GM18507 (cell line): ENCODE measurements at regions not wholly inside any gene's neighbourhood (a gene's known extent, or its start where the extent isn't known, plus 50 kb on each side); places are given as distances from the start of the nearest gene placed in this dataset.
"Not testable (repeated sequence)": the region's sequence is repeated elsewhere in the genome, so short reads cannot be mapped to it uniquely, and the experiment has no call there.

Experiments used
- DNase-seq: peaks from one replicate; pipeline ENCODE4 v3.0.0; 2011; ENCODE audit warnings: low read depth; ENCODE audit not compliant: insufficient read length; ENCODE audit errors: extremely low spot score
- FAIRE-seq: peaks from 2 replicates; lab custom pipeline; 2011; peaks lifted over from hg19 to GRCh38; lab: Jason Lieb, UNC

DNA sequence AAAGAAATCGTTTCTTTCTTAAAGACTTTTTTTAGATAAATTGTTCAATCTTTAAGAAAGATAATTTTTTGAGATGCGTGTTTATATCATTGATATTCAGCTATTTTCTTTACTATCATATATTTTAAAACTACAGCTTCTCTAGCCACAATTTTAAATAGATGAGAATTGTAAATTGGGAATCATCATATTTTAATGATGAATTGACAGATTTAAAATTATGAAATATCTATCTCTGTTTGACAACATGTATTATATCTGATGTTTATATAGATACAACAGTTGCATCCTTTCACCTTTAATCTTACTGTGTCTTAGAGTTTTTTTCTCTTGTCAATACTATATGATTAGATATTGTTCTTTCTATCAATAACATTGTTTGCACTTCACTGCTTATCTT lies 762.3 kb upstream of the GJE1 start:
- DNase-seq (no peak), FAIRE-seq (no peak)

DNA sequence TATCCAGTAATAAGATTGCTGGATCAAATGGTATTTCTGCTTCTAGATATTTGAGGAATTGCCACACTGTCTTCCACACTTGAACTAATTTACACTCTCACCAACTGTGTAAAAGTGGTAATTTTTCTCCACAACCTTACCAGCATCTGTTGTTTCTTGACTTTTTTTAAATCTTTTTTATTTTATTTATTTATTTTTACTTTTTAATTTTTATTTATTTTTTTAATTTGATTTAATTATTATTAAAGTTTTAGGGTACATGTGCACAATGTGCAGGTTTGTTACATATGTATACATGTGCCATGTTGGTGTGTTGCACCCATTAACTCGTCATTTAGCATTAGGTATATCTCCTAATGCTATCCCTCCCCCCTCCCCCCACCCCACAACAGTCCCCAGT lies 765.9 kb upstream of the GJE1 start:
- DNase-seq, FAIRE-seq: not testable (repeated sequence)

DNA sequence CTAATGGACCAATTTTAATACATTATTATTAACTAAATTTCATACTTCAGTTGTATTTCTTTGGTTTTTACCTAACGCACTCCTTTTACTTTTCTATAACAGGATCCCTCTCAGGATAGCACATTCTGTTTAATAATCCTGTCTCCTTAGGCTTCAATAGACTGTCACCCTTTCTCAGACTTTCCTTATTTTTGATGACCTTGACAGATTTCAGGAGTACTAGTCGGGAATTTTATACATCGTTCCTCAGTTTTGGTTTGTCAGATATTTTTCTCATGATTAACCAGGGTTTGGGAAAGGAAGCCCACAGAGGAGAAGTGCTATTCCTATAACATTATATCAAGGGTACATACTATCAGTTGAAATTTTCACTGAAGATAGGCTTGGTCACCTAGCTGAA lies 768.0 kb upstream of the GJE1 start:
- DNase-seq (no peak), FAIRE-seq (no peak)

DNA sequence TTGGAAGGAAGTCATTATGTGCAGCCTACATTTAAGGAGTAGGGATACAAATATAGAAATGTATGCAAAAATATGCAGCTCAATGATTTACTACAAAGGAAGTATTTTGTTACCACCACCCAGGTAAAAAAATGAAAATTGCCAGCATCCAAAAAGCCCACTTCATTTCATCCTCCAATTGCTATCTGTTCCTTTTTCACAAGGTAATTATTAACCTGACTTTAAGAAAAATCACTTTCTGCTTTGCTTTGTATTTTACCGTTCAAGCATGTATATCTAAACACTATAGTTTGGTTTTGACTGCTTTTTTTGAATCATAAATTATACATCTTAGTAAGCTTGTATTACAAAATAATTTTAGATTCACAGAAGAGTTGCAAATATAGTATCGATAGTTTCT lies 768.5 kb upstream of the GJE1 start:
- no peak for DNase-seq
- FAIRE-seq: no peak

DNA sequence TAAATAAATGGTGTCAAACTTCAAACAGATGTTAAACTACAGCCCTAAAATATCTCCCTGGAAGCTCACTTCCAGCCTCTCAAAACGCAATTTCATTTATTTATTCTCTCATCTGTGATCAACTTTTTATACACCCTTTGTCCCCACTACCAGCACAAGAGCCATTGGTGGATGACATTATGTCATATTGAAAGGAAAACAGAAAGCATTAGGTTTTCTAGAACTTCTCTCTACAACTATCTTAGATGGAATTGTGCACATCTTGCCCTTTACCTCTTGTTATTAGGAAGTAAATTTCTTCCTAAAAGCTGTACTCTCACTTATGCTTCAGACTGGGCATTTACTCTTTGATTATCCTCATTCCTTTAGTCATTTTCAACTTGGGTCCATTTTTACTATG lies 771.2 kb upstream of the GJE1 start:
- FAIRE-seq (no peak), DNase-seq (no peak)

DNA sequence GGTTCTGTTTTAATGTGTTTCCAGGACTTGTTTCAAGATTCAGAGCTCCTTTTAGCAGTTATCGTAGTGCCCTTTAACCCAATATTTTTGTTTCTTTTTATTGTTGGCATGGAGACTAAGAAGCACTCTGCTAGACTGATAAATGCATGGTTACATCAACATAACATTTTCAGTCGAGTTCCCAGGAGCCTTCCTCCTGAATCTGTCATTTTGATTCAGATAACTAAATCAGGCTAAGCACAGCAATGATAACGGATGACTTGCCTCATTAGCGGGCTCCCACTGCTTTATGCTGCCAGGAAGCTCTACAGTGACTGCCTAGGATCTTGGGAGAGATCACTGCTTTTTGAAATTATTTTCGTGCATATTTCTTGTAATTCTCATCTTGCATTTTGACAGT lies 772.8 kb upstream of the GJE1 start:
- DNase-seq: no peak
- no peak for FAIRE-seq

DNA sequence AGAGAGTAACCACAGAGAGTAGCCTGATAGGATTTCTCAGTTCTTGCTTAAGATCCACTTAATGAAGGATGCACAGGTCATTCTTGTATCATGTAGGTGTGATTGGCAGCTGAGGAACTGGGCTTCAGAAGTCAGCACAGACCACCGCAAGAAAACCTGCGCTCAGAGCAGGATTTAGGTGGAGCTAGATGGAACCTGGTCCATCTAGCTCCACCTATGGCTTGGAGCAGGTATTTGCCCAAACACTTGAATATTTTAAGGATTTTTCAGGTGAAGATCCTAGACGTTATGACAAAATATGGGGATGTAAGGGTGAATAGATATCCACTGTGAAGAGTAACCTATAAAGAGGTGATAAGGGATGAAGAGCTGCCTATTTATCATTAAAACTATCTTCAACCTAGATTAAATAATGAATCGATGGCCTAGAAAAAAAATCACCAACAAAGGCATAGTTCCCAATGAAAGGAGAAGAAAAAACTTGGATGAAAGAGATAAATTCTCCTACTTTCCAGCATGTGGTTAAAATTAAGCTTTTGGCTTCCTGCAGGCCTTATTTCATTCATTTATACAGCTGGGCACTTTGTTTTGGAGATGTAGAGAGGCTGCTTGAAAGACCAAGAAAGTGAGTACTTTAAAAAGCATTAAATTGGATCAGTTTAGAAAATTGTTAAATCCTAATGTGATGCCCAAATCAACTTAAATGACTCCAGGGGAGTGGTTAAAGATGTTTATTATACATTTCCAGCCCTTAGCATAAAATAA lies 778.4 kb upstream of the GJE1 start:
- FAIRE-seq: no peak
- DNase-seq: no peak

DNA sequence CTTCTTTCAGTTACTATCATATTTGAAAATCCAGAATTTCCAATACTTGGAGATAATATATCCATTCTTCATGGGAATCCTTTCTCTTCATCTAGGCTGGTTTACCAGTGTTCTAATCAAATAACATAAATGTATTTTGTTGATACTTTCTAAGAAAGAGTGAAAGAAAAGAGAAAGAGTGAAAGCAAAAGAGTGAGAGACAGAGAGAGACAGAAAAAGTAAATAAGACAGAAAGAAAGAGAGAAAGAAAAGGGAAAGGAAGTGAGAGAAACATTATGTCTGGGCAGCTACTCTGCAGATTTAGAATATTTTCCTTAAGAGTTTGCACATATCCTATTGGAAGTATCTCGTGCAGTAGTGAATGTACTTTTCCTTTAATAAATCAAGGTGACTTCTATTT lies 781.0 kb upstream of the GJE1 start:
- DNase-seq (no peak), FAIRE-seq (no peak)

DNA sequence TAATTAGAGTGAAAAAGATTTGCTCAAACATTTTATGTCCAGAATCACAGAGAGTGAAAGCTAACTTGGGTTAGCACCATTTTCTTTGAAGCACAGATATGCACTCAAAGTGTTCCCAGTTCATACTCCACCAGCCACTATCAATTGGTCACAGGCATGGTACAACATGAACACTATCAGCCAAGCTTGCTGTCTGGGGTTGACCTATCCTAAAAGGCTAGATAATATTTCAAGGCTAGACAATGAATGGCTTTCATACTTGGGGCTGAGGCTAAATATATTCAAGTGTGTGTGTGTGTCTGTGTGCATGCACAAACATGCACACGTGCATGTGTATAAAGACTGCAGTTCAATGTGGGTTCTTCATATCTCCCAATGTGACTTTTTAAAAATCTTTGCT lies 783.0 kb upstream of the GJE1 start:
- no peak for FAIRE-seq
- no peak for DNase-seq

DNA sequence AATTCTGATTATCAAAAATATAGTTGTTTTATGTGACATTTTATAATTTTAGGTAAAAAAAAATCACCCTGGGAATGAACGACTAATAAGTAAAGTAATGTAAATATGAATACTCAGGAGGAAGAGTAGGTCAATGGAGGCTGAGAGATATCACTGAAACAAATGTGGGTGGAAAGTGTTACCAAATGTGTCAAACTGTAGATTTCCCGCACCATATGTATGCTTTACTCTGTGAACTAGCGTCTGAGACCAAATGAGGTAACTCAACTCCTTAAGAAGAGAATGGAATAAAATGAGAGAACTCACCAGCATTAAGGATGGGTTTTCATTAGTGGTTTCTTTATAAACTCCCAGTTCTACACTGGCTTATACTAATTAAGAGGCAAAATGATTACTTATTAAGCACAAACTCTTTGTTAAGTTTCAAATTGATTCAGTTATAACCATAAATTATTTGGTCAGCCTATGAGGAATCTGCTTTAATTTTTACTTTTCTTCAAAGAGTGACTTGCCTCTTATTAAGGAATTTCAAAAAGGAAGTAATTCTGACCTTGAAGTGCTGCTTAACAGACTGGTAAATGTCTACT lies 784.7 kb upstream of the GJE1 start:
- DNase-seq (no peak), FAIRE-seq (no peak)

DNA sequence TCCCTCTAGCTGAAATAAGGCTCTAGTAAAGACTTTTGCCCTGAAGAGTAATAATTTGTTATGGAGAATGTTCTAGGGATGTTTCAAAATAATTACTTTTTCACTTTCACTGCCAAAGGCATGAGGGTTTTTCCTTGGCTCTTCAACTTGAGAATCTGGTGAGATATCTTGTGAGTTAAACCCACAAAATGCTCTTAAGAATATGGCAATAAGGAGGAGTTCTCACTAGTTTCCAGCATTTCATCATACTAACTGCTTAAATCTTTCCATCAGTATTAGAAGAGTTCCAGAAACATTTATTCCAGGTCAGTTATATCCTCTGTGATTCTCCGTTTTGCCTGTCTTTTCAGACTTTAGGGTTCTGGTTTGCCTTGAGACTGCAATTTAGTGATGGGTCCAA lies 785.6 kb upstream of the GJE1 start:
- FAIRE-seq (no peak), DNase-seq (no peak)

DNA sequence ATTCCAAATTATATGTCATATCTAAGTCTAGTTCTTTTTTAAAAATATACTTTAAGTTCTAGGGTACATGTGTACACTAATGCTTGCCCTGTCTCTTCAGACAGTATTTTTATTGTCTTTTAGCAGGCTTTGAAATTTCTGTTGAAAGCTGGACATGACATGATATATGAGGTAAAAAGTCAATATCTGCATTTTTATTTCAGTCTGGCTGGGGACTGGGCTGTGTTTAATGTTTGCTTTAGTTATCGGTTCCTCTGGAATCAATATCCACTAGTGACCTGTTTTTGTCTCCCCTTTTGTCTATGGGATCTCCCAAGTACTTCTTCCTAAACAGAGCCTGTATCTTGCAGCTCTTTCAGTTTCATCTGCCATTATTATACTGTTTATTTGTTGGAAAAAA lies 786.2 kb upstream of the GJE1 start:
- no peak for DNase-seq
- no peak for FAIRE-seq

DNA sequence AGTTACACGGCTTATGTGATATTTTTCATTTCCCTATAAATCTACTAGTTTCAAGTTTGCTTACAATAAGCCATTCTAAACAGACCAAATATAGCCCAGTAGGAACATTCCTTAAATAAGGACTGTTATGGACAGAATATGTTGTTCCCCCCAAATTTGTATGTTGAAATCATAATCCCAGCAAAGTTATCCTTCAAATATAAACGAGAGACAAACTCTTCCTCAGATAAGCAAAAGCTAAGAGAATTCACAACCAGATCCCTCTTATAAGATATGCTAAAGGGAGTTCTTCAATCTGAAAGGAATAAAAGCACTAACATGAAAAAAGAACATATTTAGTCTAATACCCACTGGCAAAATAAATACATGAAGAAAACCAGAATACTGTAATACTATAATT lies 795.5 kb upstream of the GJE1 start:
- DNase-seq (no peak), FAIRE-seq (no peak)

DNA sequence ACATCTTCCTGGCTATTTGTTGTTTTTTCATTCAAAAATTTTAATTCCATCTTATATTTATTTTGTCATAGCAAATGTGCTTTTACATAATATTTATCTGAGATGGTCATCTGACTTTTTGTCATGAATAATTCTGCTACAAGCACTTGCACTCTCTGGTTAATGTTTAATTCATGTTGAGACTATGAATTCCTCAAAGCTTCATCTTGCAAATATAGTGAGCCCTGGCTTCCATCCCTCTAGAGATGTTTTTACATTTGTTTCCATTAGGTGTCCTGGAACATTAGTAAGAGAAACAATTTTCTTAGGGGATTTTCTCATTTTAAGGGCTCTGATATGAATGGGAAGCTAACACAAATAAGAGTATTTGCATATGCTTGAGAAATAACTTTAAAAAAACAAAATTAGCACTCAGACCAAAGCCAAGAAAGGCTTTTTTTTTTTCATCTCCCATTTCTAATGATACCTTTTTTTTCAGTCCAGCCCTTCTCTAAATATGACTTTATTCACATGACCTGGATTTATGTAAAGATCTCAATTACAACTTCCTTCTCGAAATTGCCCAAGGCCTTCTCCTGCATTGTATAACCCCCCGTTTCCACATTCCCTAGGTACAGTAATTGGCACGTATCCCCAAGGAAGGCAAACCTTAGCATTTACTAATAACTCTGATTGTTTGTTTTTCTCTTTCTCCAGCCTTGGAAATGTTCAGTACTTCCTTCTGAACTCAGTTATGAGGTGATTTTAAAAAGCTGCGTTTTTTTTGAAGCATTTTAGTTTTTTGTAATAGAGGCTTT lies 797.0 kb upstream of the GJE1 start:
- FAIRE-seq (no peak), DNase-seq (no peak)

DNA sequence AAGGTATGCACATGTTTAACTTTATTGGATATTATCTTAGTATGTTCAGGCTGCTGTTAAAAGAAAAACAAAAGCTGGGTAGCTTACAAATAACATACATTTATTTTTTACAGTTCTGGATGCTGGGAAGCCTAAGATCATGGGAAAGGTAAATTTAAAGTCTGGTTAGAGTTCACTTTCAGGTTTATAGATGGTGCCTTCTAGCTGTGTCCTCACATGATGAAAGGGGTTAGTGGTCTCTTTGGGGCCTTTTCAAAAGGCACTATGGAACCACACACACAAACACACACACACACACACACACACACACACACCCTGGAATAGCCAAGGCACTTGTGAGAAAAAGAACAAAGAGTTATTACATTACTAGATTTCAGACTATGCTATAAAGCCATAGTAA lies 805.8 kb upstream of the GJE1 start:
- DNase-seq (no peak), FAIRE-seq (no peak)

DNA sequence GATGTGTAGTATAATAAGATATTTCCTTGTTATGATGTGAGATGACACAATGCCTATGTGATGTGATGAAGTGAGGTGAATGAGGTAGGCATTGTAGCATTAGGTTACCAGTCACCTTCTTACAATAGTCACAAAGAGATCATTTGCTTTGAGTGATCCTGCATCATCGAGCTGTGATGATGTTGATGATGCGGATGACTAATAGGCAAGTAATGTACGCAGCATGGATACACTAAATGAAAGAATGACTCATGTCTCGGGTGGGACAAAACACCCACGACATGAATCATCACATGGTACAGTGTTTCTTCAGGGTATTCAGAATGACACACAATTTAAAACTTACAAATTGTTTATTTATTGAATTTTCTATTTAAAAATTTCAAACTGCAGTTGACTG lies 806.3 kb upstream of the GJE1 start:
- no peak for DNase-seq

DNA sequence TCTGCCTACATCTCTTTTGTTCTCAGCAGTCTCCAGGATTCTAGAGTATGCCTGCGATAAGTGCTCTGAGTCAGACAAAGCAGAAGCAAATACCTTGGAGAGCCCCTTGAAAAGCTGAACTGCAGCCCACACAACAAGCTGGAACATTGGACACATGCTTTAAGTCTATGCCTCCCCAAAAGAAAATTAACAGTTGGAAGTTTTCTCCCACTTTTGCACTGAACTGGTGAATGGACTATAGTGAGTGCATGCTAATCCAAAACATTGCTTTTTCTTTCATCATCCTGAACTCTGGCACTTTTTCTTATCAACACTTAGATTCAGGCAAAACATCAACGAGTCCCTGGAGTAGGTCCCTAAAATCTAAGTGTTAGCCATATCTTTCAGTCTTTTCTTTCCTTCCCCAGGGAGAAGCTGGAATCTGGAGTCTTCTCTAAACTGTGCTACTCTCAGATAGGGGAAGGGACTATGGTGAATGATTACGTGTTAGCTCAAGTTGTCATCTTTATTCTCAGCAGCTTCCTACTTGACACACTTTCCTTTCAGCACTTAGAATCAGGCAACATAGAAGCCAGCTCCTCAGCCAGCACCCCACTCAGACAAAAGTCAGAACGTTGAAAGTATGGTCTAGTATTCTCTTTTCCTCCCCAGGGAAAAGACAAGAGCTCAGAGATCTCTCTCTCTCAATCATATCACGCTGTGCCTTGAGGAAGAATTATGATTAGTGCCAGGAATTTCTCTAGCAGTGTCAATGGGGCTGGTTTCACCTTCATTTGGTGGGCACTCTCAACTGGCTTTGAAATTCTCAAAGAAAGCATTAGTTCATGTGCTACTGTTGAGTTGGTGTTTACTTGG lies 811.0 kb upstream of the GJE1 start:
- no peak for DNase-seq
- no peak for FAIRE-seq

More for the DNA sequence above, 806.3 kb upstream of the GJE1 start:
- FAIRE-seq: no peak

DNA sequence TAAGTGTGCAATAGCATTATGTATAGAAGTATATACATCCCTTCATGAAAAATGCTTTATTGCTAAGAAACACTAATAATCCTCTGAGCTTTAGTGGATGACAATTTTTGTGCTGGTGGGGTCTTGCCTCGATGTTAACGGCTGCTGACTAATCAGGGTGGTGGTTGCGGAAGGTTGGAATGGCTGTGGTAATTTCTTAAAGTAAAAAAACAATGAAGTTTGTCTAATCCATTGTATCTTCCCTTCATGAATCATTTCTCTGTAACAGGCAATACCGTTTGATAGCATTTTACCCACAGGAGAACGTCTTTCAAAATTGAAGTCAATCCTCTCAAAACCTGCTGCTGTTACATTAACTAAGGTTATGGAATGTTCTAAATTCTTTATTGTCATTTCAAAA lies 816.5 kb upstream of the GJE1 start:
- no peak for FAIRE-seq
- DNase-seq: no peak

DNA sequence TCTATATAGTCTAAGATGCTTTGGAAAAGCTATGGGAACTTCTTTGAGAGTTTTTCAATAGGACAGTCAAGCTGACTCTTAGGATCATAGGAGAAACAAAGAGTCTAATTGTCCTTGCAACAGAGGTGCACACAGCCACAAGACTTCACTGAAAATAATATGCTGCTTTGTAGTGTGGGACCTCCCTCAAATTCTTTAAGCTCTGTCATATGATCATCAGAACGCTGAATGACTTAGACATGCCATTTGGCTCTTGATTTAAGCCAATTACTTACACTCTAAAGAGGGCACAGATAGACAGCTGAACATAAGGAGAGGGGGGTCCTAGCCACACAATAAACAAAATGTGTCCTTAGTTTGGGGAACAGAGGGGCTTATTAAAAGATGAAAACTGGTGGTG lies 818.7 kb upstream of the GJE1 start:
- no peak for DNase-seq
- no peak for FAIRE-seq

DNA sequence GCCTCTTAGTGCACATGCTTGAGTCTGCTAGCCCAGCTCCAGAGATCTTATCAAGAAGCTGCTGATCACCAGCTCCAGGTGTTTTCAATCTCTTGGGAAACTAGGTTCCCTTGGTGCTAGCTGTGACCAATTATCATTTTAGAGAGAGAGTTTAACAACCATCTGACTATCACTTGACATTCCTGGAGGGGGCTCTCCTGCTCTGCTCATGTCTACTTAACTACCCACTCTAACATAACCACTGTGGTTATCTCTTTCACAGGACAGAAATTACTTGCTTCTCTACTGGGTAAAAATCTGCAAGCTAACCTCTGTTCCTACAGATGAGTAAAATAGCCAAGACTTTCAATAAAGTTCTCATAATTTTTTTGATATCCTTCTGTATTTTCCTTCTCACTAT lies 823.4 kb upstream of the GJE1 start:
- peak; percentile 59 for FAIRE-seq

More for the DNA sequence above, 823.4 kb upstream of the GJE1 start:
- no peak for DNase-seq
